ENCODE measurements at regions not wholly inside any gene's neighbourhood (a gene's known extent, or its start where the extent isn't known, plus 50 kb on each side); places are given as distances from the start of the nearest gene placed in this dataset.

- no peak overlapping the region for H3K9ac ChIP-seq (ENCODE audit: extremely low read depth, low read length, poor library complexity, severe bottlenecking)
- Mint-ChIP-seq H3K27me3 (ENCODE audit: insufficient read depth) (no peaks in the 10 kb centered on the region), H3K36me3 (ENCODE audit: low read depth) (no peaks in the 10 kb centered on the region), H3K27ac (no peak overlapping the region), H3K9me3 (no peaks in the 10 kb centered on the region), H3K4me3 (no peak overlapping the region), H3K4me1 (peaks cover 23% of the 10 kb centered on the region)
- no peak overlapping the region for H3K27ac ChIP-seq (ENCODE audit: low read depth, low read length)
- no peaks in the 10 kb centered on the region for H3K4me1 ChIP-seq (ENCODE audit: control insufficient read depth, insufficient read depth, low read length)
- H3K36me3 ChIP-seq (ENCODE audit: control insufficient read depth, insufficient read depth, low read length) = no peaks in the 10 kb centered on the region
- DNase-seq = no peak
- no peak overlapping the region for H3K4me3 ChIP-seq (ENCODE audit: low read length)
- no peak for TF ChIP-seq CTCF (conservative IDR thresholded peaks at IDR 0.05)
- no peaks in the 10 kb centered on the region for H3K9me3 ChIP-seq (ENCODE audit: control insufficient read depth, low read length)
- H3K27me3 ChIP-seq (ENCODE audit: control insufficient read depth, insufficient read depth, low read length, poor library complexity, severe bottlenecking) = no peaks in the 10 kb centered on the region
These were observed 99.5 kb upstream of the THRB start for GRCh38 chr3:24594161-24594560.

- H3K27ac ChIP-seq (ENCODE audit: low read depth, low read length) = no peak overlapping the region
- 93% methylated on average over 2 of the region's 2 CpGs; no CpG with 5 or more reads in 1 of the 2 experiments for WGBS, 2 experiments (ENCODE audit: insufficient coverage in 1 of 2, insufficient read length in 1 of 2)
- no peak for TF ChIP-seq CTCF (conservative IDR thresholded peaks at IDR 0.05)
- DNase-seq = no peak
- H3K36me3 Mint-ChIP-seq (ENCODE audit: low read depth) = no peaks in the 10 kb centered on the region
- H3K4me1 ChIP-seq (ENCODE audit: control insufficient read depth, insufficient read depth, low read length) = no peaks in the 10 kb centered on the region
- no peak overlapping the region for H3K4me3 Mint-ChIP-seq
- no peaks in the 10 kb centered on the region for H3K27me3 ChIP-seq (ENCODE audit: control insufficient read depth, insufficient read depth, low read length, poor library complexity, severe bottlenecking)
- H3K27ac Mint-ChIP-seq = no peak overlapping the region
- no peaks in the 10 kb centered on the region for H3K9me3 Mint-ChIP-seq
- no peaks in the 10 kb centered on the region for H3K9me3 ChIP-seq (ENCODE audit: control insufficient read depth, low read length)
- H3K9ac ChIP-seq (ENCODE audit: extremely low read depth, low read length, poor library complexity, severe bottlenecking) = no peak overlapping the region
- H3K4me1 Mint-ChIP-seq = peaks cover 24% of the 10 kb centered on the region
- no peak overlapping the region for H3K4me3 ChIP-seq (ENCODE audit: low read length)
- no peaks in the 10 kb centered on the region for H3K36me3 ChIP-seq (ENCODE audit: control insufficient read depth, insufficient read depth, low read length)
- no peaks in the 10 kb centered on the region for H3K27me3 Mint-ChIP-seq (ENCODE audit: insufficient read depth)
These were observed 101.1 kb upstream of the THRB start for GRCh38 chr3:24595796-24596195.

- no peak overlapping the region for H3K27ac ChIP-seq (ENCODE audit: low read depth, low read length)
- no peak overlapping the region for H3K4me3 ChIP-seq (ENCODE audit: low read length)
- Mint-ChIP-seq H3K27me3 (ENCODE audit: insufficient read depth) (no peaks in the 10 kb centered on the region), H3K4me3 (no peak overlapping the region), H3K9me3 (no peaks in the 10 kb centered on the region), H3K4me1 (peaks cover 24% of the 10 kb centered on the region), H3K36me3 (ENCODE audit: low read depth) (no peaks in the 10 kb centered on the region), H3K27ac (no peak overlapping the region)
- H3K4me1 ChIP-seq (ENCODE audit: control insufficient read depth, insufficient read depth, low read length) = no peaks in the 10 kb centered on the region
- H3K9ac ChIP-seq (ENCODE audit: extremely low read depth, low read length, poor library complexity, severe bottlenecking) = no peak overlapping the region
- H3K9me3 ChIP-seq (ENCODE audit: control insufficient read depth, low read length) = no peaks in the 10 kb centered on the region
- H3K27me3 ChIP-seq (ENCODE audit: control insufficient read depth, insufficient read depth, low read length, poor library complexity, severe bottlenecking) = no peaks in the 10 kb centered on the region
- WGBS, 2 experiments (ENCODE audit: insufficient coverage in 1 of 2, insufficient read length in 1 of 2) = 82 to 92% methylated on average over 2 of the region's 2 CpGs
- no peak for TF ChIP-seq CTCF (conservative IDR thresholded peaks at IDR 0.05)
- H3K36me3 ChIP-seq (ENCODE audit: control insufficient read depth, insufficient read depth, low read length) = no peaks in the 10 kb centered on the region
- DNase-seq = no peak
These were observed 102.0 kb upstream of the THRB start for GRCh38 chr3:24596626-24597025.

Measured in endodermal cell (in vitro differentiated cells).